NCI-H446 (cell line): ENCODE measurements at regions not wholly inside any gene's neighbourhood (a gene's known extent, or its start where the extent isn't known, plus 50 kb on each side); places are given as distances from the start of the nearest gene placed in this dataset.

ENCODE experiments used
- DNase-seq, 2 experiments: peaks; one replicate each; lab custom pipeline; 2025; lab: John Stamatoyannopoulos, UW

DNA sequence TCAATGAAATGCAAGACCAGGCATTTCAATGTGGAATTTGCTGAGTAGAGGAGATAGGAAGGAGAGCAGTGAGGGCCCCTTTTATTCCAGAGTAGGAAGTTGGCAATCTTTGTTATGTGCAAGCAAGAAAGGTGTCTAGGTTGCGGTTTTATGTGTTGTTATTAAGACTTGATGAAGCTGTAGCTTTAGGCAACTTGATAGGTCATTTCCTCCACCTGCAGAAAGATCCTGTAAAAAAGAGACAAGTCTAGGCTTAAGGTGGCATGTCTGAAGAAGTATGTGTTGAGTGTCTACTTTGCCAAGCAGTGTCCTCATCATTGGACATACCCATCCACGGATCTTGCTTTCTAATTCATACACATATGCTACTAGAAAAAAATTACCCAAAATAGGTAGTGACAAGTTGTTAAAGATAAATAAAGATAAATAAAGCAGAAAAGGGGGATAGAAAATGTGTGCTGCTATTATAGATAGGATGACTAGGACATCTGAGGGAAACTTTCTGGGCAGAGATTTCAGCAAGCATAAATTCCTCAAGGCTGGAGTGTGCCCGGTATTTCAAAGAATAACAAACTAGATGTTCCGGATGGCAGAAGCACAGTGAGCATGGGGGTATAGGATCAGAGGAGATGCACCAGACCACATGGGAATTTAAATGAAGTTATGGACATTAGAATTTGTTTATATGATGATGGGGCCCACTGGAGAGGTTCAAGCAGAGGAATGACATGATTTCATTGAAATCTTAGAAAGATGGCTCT is 335.0 kb downstream of the TGFB2 start:
- no peak for DNase-seq

DNA sequence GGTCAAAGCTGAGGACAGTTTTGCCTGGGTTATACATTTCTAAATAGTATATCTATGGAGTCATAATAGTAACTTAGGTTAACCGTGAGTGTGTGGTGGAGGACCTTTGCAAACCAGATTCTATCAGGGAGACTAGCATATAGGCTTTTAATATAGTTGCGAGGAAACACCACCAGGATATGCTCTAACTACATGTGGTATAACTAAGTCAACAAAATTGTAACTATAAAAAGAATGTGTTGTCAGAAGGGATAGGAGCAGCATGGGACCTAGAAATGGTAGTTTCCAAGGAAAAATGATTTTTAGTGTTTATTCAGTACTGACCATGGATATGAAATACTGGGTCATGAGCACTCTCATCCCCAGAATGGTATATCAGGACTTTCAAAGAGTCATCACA is 338.1 kb downstream of the TGFB2 start:
- no peak for DNase-seq

GRCh38 chr1:218686258-218686657 is 341.1 kb downstream of the TGFB2 start:
- no peak for DNase-seq

DNA sequence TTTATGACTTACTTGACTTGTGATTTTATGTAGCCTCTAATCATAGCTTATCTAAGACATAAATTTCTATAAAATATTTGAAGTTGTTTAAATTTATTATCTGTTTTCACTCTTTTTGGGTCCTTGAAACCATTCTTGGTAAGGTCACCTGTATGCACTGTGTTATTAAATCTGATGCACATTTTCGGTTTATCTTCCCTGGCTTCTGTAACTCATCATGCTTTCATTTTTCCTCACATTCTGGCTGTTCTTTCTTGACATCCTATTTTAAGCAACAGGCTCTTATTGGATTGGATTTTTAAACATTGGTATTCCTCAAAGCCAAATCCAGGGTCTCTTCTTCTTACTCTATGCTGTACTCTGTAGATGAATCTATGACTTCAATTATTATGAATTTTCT is 341.6 kb downstream of the TGFB2 start:
- DNase-seq = no peak

DNA sequence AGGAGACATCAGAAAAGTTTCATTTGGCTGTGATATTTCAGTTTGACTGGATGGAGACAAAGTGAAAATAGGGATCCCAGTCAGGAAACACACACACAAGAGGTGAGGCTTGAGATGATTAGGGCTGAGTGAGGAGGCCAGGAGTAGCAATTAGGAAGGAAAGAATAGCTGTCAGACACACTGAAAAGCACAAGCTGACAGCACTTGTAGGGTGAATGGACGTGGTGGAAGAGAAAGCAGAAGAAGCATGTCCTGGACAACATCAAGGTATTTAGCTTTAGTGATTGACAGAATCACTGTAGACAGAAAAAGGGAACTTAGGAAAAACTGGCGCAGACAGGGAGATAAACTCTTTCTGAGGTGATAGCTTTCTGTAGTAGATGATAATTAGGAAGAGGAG is 347.7 kb downstream of the TGFB2 start:
- no peak for DNase-seq

DNA sequence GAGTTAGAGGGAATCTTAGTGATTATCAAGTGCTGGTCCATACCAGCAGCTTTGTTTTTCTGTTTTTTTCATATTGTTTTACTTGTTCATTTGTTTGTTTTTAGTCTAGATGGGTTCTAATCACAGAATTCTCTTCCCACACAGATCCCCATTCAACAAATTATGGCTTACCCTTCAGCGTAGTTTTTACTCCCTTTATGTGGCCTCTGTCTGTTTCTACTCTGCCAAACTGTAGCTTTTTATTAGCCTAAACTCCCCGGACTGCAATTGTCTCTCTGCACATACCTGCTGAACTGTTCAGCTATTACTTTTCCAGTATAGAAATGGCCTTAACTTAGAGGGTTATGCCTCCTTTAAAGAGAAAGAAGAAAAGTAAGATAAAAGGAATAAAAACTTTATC is 348.5 kb downstream of the TGFB2 start:
- no peak for DNase-seq

DNA sequence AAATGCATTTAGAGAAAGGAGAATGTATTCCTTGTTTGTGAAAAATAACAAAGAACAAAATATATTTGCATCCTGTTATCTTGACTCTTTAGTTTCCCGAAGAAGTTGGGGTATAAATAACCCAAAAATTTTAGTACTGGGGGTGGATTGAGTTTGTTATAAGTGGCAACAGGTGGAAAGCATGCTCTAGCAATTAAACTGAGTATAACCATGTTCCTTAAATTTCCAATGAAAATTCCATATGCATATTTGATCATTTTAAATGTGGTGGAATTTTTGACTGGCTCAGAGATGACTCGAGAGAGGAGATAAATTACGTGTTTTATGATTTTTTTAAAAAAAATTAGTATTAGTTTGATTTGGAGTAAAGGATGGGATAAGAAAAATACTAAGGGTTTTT is 348.9 kb downstream of the TGFB2 start:
- DNase-seq = no peak

GRCh38 chr1:218694636-218695035 is 349.5 kb downstream of the TGFB2 start:
- DNase-seq = no peak

- DNase-seq = no peak
Observed at GRCh38 chr1:218695525-218695924, 350.4 kb downstream of the TGFB2 start.

DNA sequence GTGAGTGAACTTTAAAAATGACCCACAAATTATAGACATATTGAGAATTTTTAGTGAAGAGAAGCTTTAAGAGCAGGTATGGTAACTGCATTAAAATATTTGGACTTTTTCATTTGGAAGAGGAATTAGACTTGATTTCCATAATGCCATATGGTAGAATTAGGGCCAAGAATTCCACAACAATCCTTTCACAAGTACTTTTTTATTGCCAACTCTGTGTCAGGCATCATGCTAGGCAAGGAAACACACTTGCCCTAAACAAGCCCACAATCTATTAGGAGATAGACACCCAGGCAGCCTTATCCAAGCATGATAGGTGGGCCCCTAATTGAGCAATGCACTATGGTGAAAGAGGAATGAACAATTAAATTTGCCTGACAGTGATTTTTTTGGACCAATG is 353.0 kb downstream of the TGFB2 start:
- no peak for DNase-seq

DNA sequence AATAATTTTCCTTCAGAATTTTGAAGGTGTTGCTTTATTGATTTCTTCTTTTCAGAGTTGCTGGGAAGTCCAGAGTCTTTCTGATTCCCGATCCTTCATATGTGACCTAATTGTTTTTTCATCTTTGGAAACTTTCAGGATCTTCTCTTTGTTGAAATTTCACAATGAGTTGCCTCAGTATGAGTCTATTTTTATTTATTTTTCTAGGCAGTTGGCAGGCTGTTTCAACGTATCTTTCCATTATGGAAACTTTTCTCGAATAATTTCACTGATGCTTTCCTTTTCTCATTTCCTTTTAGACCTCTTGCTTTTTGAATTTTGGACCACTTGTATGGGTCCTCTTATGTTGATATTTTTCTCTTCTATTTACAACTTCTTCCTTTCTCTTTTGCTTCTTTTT is 354.3 kb downstream of the TGFB2 start:
- no peak for DNase-seq

DNA sequence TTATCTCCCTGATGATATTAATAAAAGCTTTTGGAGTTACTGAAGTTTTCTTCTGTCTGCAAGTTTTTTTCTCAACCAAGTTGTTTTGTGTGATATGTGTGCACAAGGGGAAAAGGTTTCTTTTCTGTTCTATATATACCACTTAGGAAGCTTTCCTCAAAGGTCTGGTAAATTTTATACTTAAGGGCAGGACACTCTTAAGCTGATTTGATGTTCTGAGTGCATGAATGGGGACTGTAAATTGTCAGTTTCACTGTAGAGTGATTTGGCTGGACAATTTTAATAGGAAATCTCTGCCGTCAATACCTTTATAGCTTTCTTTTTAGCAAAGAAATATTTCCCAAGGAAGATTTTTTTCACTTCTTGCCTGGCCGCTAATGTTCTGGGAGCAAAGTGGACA is 354.7 kb downstream of the TGFB2 start:
- DNase-seq = no peak

GRCh38 chr1:218700666-218701065 is 355.5 kb downstream of the TGFB2 start:
- DNase-seq = no peak

GRCh38 chr1:218701131-218701530 is 356.0 kb downstream of the TGFB2 start:
- no peak for DNase-seq

DNA sequence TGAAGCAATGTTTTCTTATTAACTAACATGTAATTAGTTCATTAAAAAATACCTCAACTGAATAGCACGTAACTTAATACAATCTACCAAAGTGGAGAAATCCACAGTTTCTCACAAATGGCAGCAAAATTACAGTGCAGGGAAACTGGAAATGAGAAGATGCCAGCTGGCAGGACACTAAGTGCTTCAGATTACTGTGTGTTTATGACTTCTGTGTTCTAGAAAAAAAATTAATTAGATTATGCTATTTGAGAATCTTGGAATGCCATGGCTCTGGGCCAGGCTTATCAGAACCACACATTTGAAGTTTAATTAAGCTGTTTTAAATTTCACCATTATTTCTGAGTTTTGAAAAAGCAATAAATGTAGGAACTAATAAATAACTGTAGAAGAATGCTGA is 357.6 kb downstream of the TGFB2 start:
- no peak for DNase-seq

DNA sequence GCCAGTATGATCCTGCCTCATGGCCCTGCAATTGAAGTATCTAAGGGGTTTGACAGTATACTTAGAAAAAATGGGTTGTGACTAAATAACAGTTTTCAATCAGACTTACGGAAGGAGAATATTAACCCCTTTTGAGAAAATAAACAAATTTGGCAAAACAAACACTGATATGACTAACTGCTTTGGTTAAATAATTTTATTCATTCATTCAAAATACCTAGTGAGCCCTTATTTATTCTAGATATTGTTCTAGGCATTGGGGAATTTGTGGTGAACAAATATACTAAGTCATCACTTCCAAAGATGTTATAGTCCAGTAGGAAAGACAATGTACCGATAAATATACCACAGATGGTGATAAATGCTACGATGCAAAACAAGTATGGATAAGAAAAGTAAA is 358.7 kb downstream of the TGFB2 start:
- no peak for DNase-seq

- DNase-seq = no peak
Observed at GRCh38 chr1:218705391-218705790, 360.3 kb downstream of the TGFB2 start.

GRCh38 chr1:218705911-218706893 is 361.1 kb downstream of the TGFB2 start:
- no peak for DNase-seq

GRCh38 chr1:218711001-218711400 is 365.9 kb downstream of the TGFB2 start:
- DNase-seq = no peak

DNA sequence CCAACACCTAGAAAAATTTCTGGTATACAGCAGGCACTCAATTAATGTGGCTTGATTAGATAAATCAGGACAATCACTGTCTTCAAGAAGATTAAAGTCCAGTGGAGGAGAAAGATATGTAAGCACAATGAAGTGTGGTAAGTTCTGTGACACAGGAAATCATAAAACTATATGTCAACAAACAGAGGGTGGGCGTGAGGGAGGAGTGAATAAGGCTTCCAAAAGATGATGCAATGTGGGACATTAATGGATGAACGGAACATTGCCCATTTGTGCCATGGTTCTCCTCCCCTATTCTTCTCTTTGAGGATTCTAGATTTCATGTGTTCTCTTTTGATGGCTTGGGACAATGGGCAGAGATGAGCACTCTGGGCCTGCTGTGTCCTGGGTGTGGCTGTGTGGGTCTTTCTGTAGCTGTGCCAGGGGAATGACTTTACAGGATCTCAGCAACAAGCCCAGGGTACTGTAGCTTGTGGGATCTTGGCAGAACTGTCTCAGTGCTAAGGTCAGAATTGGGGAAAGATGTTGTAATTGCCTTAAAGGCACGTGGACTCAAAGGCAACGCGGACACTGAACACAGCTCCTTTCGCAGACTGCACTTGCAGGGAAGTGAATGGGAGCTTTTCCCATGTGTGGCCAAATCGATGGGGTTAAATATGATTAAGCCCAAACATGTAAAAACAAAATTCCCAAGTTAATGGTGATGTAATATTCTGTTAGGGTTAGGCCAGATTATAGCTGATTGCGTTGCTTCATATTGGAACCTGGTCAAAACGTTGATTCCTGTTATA is 366.9 kb downstream of the TGFB2 start:
- DNase-seq = no peak

- no peak for DNase-seq
Observed at GRCh38 chr1:218712677-218713076, 367.5 kb downstream of the TGFB2 start.

DNA sequence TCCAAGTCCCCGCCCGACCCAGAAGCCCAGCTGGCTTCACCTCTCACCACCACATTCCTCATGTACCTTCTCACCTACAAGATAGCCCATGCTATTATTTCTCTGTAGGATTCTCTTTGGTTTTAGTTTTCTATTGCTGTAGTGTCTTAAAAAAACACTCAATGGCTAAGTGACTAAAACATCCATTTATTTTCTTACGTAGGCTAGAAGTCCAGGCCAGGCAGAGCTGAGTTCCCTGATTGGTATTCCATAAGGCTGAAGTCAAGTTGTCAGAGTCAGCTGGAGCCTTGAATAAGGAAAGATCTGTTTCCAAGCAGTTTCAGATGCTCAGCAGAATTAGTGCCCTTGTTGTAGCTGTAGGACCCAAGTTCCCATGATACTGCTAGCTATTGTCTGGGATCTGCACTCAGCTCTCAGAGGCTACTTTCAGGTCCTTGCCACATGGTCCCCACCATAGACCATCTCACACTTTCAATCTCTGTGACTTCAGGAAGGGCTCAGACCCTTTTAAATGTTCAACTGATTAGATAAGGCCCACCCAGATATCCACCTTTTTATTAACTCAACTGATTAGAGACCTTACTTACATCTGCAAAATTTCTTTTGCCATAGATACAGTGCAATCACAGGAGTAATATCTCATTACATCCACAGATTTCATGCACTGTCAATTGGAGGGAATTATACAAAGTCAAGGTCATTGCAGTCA is 371.0 kb downstream of the TGFB2 start:
- no peak for DNase-seq
